ENCODE measurements at regions not wholly inside any gene's neighbourhood (a gene's known extent, or its start where the extent isn't known, plus 50 kb on each side); places are given as distances from the start of the nearest gene placed in this dataset.

GRCh38 chr2:34875091-34875745 is 1276.1 kb upstream of the FAM98A start:
- no peak for TF ChIP-seq CTCF (conservative IDR thresholded peaks at IDR 0.05; ENCODE audit: low read length)
- TF ChIP-seq EZH2phosphoT487 (IDR thresholded peaks at IDR 0.05; ENCODE audit: borderline replicate concordance): no peak
